ENCODE measurements at regions not wholly inside any gene's neighbourhood (a gene's known extent, or its start where the extent isn't known, plus 50 kb on each side); places are given as distances from the start of the nearest gene placed in this dataset.

DNA sequence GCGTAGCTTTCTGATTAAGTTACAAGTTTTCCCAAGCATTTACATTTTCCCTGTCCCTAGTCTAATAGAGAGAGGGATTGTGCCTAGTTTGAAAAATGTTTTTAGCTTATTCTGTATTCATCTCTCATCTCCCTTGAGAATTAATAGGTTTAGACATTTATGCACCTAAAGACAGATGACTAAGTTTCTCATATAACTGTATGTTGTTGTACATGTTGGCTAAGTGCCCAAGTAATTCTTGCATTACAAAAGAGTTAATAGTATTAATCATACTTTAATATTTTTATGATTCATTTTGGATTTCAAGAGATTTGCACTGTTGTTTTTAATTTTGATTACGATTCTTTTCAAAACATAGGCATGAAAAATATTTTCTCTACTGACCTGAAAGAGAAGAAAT lies 109.0 kb upstream of the TBL1XR1 start:
- TF ChIP-seq FOXK2 (IDR thresholded peaks at IDR 0.05) (no peak), NONO (IDR thresholded peaks at IDR 0.05) (no peak), NONO (CRISPR knock-in tag; conservative IDR thresholded peaks at IDR 0.05) (no peak), ZNF615 (CRISPR knock-in tag; IDR thresholded peaks at IDR 0.05; ENCODE audit: borderline replicate concordance) (no peak)
